ENCODE measurements at regions not wholly inside any gene's neighbourhood (a gene's known extent, or its start where the extent isn't known, plus 50 kb on each side); places are given as distances from the start of the nearest gene placed in this dataset.

DNA sequence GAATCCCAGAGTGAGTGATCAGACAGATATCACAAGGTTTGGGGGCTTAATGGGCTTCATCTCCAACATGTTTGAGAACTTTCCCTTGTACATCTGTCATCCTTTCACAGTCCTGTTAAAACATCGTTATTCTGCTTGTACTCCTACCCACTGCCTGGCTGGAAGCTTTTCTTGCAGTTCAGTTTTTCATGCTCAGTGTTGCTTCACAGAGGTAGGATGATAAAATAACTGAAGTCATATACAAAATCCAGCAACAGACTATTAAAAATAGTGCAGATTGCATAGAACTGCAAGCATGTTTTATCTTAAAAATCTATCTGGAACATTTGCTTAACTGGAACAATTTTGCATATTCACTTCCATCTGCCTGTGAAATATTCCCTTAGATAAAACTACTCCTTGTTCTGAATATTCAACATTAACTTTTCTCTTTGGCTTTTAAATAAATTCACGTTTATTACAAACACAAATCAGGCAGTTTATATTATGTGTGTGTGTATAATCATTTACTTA lies 579.6 kb upstream of the IGFBP7 start:
- DNase-seq (ENCODE audit: low spot score) = no peak

DNA sequence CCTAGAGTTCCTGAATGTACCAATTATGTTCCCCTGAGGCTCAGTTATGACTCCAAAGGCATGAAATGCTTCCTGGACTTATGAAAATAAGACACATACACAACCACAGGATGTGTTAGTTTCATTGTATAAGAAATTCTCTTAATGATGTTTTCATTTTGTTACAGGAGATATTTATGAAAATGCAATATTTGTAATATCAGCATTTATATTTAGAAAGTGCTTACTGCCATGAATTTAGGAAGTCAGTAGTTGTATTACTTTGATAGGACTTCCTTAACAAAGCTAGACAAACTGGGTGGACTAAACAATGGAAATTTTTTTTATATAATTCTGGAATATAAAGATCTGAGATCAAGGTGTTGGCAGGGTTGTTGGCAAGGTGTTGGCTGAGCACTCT lies 572.1 kb upstream of the IGFBP7 start:
- DNase-seq (ENCODE audit: low spot score) = no peak

DNA sequence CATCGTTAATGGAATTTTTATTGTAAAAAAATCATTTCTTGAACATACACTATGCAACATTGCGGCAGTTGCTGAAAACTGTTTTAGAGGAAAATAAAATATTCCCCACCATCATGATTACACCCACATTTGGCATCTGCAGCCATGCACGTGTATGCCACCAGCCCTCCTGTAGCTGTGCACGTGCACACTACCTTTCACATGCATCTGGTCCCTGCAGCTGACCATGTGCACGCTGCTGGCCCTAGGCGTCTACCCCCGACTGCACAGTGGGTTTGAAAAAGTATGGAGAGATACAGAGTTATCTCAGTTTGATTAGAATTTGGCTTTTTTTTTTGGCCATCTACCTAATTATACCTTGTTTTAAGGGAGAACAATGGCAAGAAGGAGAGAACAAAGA lies 569.8 kb upstream of the IGFBP7 start:
- no peak for DNase-seq (ENCODE audit: low spot score)

DNA sequence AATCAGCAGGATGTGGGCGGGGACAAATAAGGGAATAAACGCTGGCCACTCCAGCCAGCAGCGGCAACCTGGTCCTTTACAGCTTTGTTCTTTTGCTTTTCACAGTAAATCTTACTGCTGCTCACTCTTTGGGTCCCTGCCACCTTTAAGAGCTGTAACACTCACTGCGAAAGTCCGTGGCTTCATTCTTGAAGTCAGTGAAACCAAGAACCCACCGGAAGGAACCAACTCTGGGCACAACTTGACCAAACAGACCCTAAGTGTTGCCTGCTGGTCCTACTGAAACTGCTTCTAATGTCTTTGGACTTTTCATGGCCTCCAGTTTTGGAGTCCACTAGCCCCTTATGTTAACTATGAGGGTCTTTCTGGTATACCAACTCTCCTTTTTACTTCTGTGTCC lies 566.2 kb upstream of the IGFBP7 start:
- DNase-seq (ENCODE audit: low spot score) = no peak

DNA sequence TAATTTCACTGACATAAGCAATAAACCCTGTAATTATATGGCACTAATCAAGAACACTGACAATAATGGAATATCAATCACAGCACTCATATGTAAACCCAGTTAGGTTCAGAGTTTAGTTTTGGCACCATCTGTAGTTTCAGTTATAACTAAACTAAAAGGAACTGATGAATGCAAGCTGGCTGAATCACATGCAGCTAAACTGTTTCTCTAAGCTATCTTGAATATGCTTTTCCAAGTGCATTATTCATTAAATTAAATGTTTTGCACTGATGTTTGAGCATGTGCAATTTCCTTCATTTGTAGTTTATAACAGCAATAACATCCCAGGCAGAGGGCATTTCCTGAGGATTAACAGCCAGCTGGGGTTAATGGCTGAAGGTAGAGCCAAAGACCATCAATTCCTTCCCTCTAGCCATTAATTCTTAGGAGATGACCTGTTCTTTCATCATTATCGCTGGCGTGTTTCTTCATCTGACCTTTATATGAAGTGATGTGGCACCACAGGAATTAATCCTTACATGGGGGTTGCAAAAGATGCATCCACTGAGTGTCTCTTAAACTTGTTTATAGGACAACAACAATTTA lies 562.8 kb upstream of the IGFBP7 start:
- no peak for DNase-seq (ENCODE audit: low spot score)

DNA sequence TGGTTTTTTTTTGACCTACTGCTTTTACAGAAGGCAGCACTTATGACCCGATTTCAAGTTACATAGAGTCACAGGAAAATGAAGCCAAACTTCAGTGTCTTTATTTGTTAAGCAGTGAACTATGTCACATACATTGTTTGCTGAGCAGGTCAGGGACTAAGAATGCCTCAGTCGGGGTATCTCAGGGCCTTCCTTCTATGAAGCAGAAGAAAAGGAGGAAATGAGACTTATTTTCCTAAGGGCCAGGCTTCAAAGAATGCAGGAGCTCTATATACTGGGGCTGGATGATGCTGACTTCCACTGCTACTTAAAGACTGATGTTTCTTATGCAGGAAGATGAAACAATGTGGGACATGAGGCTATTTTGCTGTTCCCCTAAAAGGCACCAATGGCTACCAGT lies 558.4 kb upstream of the IGFBP7 start:
- no peak for DNase-seq (ENCODE audit: low spot score)

DNA sequence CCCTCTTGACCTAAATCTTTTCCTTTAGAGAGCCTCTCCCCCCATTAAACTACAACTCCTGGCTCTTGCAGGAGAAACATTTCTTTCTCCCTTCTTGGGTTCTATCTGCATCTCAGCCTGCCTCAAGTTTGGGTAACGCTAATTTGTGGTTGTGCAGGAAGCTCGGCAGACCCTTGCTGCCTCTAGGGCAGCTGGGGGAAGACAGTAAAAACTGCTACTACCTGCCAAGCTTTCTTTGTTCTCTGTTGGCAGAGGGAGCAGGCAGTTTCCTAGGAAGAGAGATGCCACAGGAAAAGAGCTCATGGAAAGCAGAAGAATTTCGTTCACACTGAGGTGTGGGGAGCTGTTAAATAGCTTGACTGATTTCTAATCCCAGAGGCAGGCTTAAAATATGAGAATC lies 555.6 kb upstream of the IGFBP7 start:
- no peak for DNase-seq (ENCODE audit: low spot score)

DNA sequence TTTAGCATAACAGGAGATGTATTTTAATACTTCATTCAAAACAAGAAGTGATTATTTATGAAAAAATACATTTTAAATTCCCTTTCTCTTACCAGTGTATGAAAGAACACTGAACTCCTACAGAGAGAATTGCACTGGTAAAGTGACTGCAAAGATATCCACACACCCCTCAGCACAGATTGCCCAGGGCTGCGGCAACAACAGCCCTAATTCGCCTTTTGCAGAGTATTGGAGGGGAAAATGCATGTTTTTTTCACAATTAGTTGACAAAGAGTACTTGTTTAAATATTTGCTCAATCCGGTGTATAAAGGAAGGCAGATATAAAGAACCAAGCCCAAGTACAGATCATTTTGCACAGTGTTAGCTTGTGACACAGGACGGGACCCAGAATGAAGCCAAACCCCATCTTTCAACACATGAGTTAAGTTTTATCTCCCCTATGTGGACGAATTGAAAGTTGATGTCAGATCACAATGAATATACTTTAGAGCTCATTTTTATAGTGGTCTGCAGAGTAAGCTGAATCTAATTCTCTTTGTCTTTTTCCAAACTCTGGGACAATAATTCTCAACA lies 551.4 kb upstream of the IGFBP7 start:
- DNase-seq (ENCODE audit: low spot score) = no peak

DNA sequence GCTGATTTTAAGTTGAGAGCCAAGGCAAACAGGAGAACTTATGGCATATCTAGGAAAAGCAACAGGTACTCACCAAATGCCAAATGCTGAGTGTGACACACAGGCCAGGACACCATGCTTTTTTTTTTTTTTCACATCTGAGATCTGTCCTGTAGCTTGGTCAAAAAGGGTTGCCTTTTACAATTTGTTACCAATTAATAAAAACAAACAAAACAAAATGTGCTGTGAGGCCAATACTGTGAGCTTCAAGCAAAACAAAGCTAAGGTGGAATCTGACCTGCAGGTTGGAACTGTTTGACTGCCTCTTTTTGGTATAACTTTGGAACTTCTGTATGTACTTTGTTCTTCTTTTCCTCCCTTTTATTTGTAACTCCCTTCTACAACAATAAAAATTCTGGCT lies 548.5 kb upstream of the IGFBP7 start:
- DNase-seq (ENCODE audit: low spot score) = no peak

DNA sequence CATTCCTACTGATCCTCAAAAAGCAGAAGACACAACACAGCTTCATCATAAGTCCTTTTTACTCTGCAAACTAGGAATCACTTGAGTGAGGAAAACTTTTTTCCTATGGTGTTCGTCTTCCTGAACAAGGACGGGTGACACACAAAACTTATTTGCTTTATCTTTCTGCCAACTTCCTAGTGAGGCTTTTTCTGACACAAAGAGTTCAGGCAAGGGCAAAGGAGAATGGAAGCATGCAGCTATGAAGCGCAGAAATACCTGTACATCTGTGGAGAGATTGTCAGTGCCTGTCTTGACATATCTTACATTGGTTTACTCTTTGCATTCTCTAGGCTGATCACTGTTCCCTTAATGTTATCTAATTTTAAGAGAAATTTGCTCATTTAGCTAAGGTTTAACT lies 548.0 kb upstream of the IGFBP7 start:
- no peak for DNase-seq (ENCODE audit: low spot score)

DNA sequence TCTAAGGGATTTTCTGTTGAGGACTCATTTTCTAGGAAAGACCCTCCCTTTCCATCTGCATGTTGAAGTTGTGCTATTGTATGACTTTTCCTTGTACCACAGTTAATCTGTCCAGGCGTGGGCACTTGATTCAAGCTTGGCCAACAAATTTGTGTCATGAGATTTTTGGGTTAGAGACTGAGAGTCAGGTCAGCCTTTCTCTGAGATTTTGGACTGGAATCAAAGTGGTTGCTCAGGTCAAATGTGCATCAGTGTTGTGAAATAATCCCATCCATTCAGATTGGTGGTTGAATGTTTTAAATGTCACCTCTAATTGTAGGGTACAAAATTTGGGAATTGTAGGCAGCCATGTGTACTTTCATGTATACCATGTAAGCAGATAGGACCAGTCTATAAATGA lies 545.2 kb upstream of the IGFBP7 start:
- DNase-seq (ENCODE audit: low spot score) = no peak

DNA sequence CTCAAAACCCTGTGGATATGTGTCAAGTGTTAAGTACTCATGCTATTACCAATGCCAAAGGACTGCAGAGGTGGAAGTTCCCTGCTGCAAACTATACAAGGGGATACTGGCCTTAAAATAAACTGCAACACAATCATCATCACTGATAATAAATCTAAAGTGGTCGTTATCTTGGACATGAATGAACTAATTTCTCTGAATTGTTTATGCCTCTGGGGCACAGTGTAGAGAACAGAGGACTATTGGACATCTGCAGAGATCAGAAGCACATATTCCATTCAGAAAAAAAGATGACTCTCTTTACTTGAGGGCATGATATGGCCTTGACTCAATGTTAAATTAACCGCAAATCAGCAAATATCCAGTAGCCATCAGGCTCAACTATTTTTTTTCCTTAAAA lies 542.6 kb upstream of the IGFBP7 start:
- no peak for DNase-seq (ENCODE audit: low spot score)

DNA sequence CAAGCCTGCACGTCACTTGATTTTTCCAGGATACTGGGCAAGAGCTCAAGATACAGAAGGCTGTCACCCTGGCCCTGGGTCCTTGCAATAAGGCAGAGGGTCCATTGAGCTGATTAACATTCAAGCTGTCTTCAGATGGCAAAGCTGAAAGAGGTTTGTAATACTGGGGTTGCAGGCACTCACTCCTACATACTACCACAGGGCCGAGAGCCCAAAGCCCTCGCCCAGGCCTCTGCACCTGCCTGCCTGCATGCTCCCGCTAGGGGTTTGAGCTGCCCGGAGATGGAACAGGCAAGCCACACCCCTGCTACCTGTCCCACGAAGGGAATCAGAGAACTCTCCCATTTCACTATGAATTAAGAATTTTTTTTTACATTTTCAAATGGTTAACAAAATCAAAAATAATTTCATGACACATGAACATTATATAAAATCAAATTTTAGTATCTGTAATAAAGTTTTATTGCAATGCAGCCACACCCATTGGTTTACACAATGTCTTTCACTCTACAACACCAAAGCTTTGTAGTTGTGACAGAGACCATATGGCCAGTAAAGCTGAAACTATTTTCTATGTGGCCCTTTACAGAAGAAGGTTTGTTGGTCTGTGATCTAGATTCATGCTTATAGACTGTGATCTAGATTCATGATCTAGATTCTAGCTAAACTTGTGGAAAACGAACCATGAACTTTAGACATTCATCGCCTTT lies 530.4 kb upstream of the IGFBP7 start:
- DNase-seq (ENCODE audit: low spot score) = no peak

DNA sequence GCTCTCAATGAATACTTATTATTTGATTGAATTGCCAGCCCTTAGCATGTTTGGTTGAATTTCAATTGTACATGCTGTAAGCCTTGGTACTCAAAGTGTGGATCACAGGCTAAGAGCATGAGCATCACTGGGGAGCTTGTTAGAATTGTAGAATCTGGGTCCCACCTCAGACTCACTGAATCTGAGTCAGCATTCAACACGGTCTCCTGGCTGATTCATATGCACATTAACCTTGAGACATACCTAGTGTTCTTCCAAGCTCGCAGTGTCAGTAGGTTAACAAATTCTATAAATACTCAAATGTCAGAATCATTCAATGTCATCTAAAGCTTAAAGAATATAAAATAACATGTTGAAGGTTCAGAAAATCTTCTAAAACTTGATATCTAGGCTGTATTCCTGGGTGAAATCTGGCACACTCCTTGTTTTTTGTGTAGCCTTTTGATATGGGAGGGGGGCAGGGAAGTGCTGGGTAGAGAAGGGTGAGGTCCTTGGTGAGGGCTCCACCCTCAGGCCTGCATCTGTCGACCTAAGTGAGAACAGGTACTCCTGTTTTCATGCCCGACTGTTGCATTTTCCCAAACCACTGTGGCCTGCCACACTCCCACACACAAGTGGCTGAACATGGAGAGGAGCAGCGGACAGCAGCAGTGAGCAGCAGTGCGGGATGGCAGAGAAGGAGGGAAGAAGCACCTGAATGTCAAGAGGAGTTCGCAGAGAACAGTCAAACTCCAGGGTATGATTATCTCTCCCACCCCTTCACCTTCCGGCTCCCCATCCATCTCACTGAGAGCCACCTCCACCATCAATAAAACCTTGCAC lies 529.6 kb upstream of the IGFBP7 start:
- no peak for DNase-seq (ENCODE audit: low spot score)

DNA sequence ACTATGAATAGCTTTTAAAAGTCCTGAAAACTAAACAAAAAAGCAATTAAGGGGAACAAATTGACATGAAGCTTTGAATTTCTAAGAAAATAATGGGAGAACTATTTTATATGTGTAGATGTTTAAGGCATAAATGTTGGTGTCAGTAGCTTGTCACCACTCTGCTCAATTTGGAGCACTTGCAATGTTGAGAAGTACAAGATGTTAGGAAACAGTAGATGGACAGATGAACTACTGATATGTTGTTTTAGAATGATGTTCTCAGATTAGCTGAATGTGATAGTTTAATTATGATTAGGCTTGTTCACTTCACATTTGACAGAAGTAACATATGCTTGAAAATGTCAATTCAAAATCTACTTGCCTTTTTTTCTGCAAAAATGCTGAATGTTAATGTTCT lies 525.7 kb upstream of the IGFBP7 start:
- no peak for DNase-seq (ENCODE audit: low spot score)

DNA sequence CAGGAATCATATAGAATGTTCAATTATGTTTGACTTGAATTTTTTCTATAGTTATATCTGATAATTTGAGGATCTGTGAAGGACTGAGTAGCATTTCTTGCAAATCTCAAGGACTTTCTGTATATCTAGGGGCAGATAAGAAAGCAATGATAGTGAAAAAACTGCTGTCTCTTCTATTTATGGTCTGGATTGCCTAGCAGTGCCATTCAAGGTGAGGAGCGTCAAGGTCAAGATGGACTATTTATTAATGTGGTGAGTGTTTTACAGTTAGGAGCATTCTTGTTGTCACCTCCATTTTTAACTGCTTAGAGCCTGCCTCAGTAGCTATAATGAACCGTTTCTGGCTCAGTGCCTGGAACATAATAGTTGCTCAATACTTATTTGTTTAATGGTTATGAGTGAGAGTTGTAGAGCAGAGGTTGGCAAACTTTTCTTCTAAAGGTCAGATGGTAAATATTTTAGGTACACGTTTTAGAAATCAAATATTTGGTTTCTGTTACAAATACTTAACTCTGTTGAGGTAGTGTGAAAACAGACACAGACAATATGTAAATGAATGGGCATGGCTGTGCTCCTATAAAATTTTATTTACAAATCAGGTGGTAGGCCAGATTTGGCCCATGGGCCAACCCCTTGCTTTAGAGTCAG lies 523.2 kb upstream of the IGFBP7 start:
- DNase-seq (ENCODE audit: low spot score) = no peak

DNA sequence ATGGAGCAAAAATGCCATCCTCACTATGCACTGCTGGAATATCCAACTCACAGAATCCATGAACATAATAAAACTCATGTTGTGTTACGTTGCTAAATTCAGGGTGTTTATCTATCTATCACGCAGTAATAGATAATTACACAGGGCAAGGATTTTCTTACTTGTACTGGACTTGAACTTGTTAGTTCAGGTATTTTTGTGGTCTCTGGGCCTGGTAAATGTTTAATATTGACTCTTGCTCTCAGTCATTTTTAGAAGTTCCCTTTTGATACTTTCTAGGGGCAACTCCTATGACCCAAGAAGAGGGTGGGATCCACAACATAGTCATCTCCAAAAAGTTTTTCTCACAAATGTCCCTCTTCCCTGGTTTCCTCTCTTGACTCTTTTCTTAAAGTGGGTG lies 522.4 kb upstream of the IGFBP7 start:
- DNase-seq (ENCODE audit: low spot score) = no peak

DNA sequence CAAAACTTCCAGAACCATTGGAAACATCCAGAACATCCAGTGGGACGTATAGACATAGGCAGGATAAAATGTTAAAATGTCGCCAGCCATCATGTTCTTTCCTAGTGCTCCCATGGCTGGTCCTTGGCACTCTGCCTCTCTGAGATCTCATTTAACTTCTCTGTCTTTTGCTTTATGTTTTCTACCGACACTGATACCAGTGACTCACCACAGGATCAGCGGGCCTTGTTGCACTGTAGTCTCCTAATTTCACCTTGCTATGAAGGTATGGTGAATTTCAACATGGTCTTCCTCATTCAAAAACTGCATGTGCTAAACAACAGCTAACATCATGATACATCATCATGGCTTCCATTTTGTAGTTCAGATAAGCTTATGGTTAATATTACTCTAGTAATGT lies 521.0 kb upstream of the IGFBP7 start:
- DNase-seq (ENCODE audit: low spot score) = no peak

DNA sequence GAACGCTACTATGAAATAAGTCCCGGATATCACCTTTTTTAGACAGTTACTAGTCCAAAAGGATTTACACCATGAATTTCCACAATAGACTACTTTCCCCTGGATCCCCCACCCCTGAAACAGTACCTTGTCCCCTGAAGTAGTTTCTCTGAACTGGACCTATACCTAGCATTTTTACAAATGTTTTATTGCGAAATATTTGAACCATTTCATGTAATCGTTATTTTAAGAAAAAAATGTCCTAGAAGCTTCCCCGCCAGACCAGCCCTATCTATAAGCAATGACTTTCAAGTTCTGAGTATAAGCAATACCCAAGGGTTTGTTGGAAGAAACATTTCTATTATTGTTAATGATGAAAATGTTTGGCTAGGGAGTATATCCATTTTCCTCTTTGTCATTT lies 517.8 kb upstream of the IGFBP7 start:
- DNase-seq (ENCODE audit: low spot score) = no peak

DNA sequence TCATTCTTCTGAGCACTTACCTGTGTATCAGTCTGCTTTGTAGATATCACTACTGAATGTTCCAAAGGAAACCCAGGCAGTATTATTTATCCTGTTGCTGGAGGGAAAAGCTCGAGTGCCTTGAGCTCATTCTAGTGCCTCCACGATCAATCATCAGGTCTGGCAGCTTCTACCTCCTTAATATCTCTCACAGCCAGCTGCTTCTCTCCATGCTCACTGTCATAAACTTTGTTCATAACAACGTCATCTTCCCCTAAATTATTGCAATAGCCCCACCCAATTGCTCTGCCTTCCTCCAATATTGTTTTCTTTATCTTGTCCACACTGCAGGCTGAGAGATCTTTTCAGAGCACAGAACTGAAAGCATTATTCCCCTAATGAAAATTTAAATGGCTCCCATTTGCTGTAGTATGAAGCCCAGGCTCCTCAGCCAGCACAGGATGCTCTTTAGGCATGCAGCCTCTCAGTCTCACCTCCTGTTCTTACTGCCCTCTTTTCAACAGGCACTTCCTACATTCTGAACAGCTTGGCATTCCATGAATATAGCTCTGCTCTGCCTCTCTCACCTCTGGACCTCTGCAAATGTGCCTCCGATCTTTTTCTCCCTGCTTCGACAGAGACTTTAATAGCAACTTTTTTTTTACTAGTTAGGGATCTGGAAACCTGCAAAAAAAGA lies 504.2 kb upstream of the IGFBP7 start:
- DNase-seq (ENCODE audit: low spot score) = no peak

DNA sequence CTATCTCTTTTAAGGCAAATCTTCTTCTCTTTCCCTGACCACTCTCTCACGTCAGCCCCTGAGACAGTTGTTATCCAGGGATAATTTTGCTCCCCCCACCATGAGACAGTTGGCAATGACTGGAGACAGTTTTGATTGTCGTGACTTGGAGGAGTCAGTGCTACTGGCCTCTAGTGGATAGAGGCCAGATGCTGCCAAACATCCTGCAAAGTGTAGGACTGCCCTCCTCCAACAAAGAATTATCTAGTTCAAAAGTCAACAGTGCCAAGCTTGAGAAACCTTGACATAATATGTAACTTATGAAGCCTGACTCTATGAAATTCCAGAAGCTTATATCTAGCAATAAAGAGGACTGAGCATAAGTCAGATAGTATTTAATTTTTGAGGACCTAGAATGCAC lies 502.1 kb upstream of the IGFBP7 start:
- no peak for DNase-seq (ENCODE audit: low spot score)
